HepG2 (cell line): ENCODE measurements at regions not wholly inside any gene's neighbourhood (a gene's known extent, or its start where the extent isn't known, plus 50 kb on each side); places are given as distances from the start of the nearest gene placed in this dataset.
"Not testable (repeated sequence)": the region's sequence is repeated elsewhere in the genome, so short reads cannot be mapped to it uniquely, and the experiment has no call there.

Source experiments
- ATAC-seq: fragments of 200-7000 bp; cut with Tn5 transposase; 3 replicates; pipeline ENCODE4 v1.9.1; 2020; ENCODE audit warnings: mild to moderate bottlenecking, moderate library complexity
- BruUV-seq: library from RNA; stranded (reverse); fragments of 400-500 nt; replicated peaks from 2 replicates; lab custom pipeline; 2021; lab: Mats Ljungman, UMichigan
- CTCF ChIA-PET: fragments of 300-600 bp; formaldehyde crosslinking; extraction: SDS; loops from one replicate; lab custom pipeline; 2021; ENCODE audit warnings: low total read pairs, inconsistent platforms, low intra/inter-chr PET ratio; lab: Yijun Ruan, JAX
- POLR2A ChIA-PET: fragments of 350-600 bp; sonication (Branson Sonifier 250); formaldehyde crosslinking; loops from one replicate; lab custom pipeline; 2020; ENCODE audit warnings: antibody characterized with exemption, inconsistent platforms; lab: Yijun Ruan, JAX
- DNase-seq: peaks from one replicate; pipeline ENCODE4 v3.0.0-alpha.2; 2015; ENCODE audit warnings: low spot score
- FAIRE-seq: peaks from 3 replicates; lab custom pipeline; 2011; peaks lifted over from hg19 to GRCh38; lab: Jason Lieb, UNC
- H2AFZ ChIP-seq: one replicate; pipeline ENCODE4 v1.6.1; 2011; ENCODE audit warnings: low read length, inconsistent platforms
- H3K27ac ChIP-seq: fragments of 300-600 bp; 3 replicates; pipeline ENCODE4 v1.8.0; 2011; ENCODE audit warnings: mixed run types, mild to moderate bottlenecking, mixed read lengths, low read length, inconsistent platforms; ENCODE audit not compliant: insufficient read depth; ENCODE audit errors: extremely low read length
- H3K27me3 ChIP-seq, 2 experiments: fragments of 200-600 bp in 1 of 2; 2 replicates in 1 of 2; 3 replicates in 1 of 2; pipeline versions ENCODE4 v1.6.0 to v1.8.0; 2011; ENCODE audit warnings: low read length in 2 of 2, mild to moderate bottlenecking in 2 of 2, moderate library complexity in 2 of 2, inconsistent platforms in 1 of 2; ENCODE audit not compliant: insufficient read depth in 2 of 2, control insufficient read depth in 1 of 2
- H3K36me3 ChIP-seq, 2 experiments: fragments of 200-600 bp in 1 of 2; replicated peaks in 1 of 2; 2 replicates in 1 of 2; 3 replicates in 1 of 2; pipeline versions ENCODE4 v1.5.1 to v1.8.0; 2011; ENCODE audit warnings: low read length in 2 of 2, inconsistent platforms in 1 of 2; ENCODE audit not compliant: insufficient read depth in 2 of 2, control insufficient read depth in 1 of 2
- H3K4me1 ChIP-seq: 2 replicates; pipeline ENCODE4 v1.5.1; 2012; ENCODE audit warnings: low read length, inconsistent platforms; ENCODE audit not compliant: insufficient read depth
- H3K4me2 ChIP-seq: 2 replicates; pipeline ENCODE4 v1.6.0; 2011; ENCODE audit warnings: low read depth, low read length, inconsistent platforms
- H3K4me3 ChIP-seq, 3 experiments: fragments of 200-600 bp in 1 of 3; sonication (generic), shearing (Covaris generic) in 1 of 3; replicated peaks in 1 of 3; 2 replicates each; pipeline ENCODE4 v1.5.1; 2011 to 2016; ENCODE audit warnings: low read length in 3 of 3, inconsistent platforms in 2 of 3, low read depth in 2 of 3, mild to moderate bottlenecking in 2 of 3, control low read depth in 1 of 3, mixed read lengths in 1 of 3; ENCODE audit not compliant: insufficient read depth in 1 of 3
- H3K79me2 ChIP-seq: one replicate; pipeline ENCODE4 v1.6.1; 2011; ENCODE audit warnings: low read length, inconsistent platforms; ENCODE audit not compliant: insufficient read depth
- H3K9ac ChIP-seq: 2 replicates; pipeline ENCODE4 v1.6.0; 2011; ENCODE audit warnings: mild to moderate bottlenecking, low read depth, low read length, inconsistent platforms; ENCODE audit not compliant: insufficient read depth
- H3K9me3 ChIP-seq: 2 replicates; pipeline ENCODE4 v1.5.1; 2012; ENCODE audit warnings: mild to moderate bottlenecking, low read length
- H4K20me1 ChIP-seq: 2 replicates; pipeline ENCODE4 v1.6.0; 2011; ENCODE audit warnings: inconsistent platforms, mild to moderate bottlenecking, low read length, moderate library complexity; ENCODE audit not compliant: insufficient read depth
- CBX5 ChIP-seq: sonication (generic); formaldehyde crosslinking; IDR thresholded peaks from 2 replicates; pipeline ENCODE4 v1.4.0; 2020; ENCODE audit warnings: missing genetic modification reagents, borderline replicate concordance
- ISL2 ChIP-seq: sonication (generic); formaldehyde crosslinking; IDR thresholded peaks from 2 replicates; pipeline ENCODE4 v1.5.0; 2020; ENCODE audit warnings: missing genetic modification reagents
- JUND ChIP-seq: sonication (generic); formaldehyde crosslinking; IDR thresholded peaks from 2 replicates; pipeline ENCODE4 v1.8.0; 2022; ENCODE audit warnings: mild to moderate bottlenecking, missing genetic modification reagents
- NCOA1 ChIP-seq: sonication (generic); formaldehyde crosslinking; IDR thresholded peaks from 2 replicates; pipeline ENCODE4 v1.9.0; 2021; ENCODE audit warnings: missing genetic modification reagents
- TBL1XR1 ChIP-seq: fragments of 150-350 bp; IDR thresholded peaks from 2 replicates; pipeline ENCODE4 v1.6.1; 2014; ENCODE audit warnings: borderline replicate concordance, low read length; ENCODE audit not compliant: partially characterized antibody
- ZFAT ChIP-seq: sonication (generic); formaldehyde crosslinking; conservative IDR thresholded peaks from 2 replicates; pipeline ENCODE4 v1.8.1; 2023; ENCODE audit warnings: missing genetic modification reagents, inconsistent platforms
- ZFP82 ChIP-seq: sonication (generic); formaldehyde crosslinking; IDR thresholded peaks from 2 replicates; pipeline ENCODE4 v1.5.1; 2020; ENCODE audit warnings: mild to moderate bottlenecking, missing genetic modification reagents, borderline replicate concordance
- ZFY ChIP-seq: sonication (generic); formaldehyde crosslinking; IDR thresholded peaks from 2 replicates; pipeline ENCODE4 v1.4.0; 2020; ENCODE audit warnings: missing genetic modification reagents
- in situ Hi-C: cut with HindIII; loops from 2 replicates; pipeline ENCODE4 v1.10.0; 2017; ENCODE audit warnings: low pct_unique_long_range_greater_than_20kb; ENCODE audit not compliant: extremely low pct_ligation_motif_present
- intact Hi-C: fragments of 100-400 bp; cut with micrococcal nuclease; formaldehyde crosslinking; loops from one replicate; pipeline ENCODE4 v1.10.0; 2022; ENCODE audit not compliant: unreplicated experiment
- TF ChIP-seq, protein P1 (sequence below): sonication (generic); formaldehyde crosslinking; IDR thresholded peaks from 2 replicates; pipeline ENCODE4 v1.4.0; 2020; ENCODE audit warnings: missing genetic modification reagents
- TF ChIP-seq, protein P2 (sequence below): sonication (generic); formaldehyde crosslinking; IDR thresholded peaks from 2 replicates; pipeline ENCODE4 v1.4.0; 2020; ENCODE audit warnings: missing genetic modification reagents
- TF ChIP-seq, protein P3 (sequence below): sonication (generic); formaldehyde crosslinking; IDR thresholded peaks from 2 replicates; pipeline ENCODE4 v1.5.1; 2020; ENCODE audit warnings: mild to moderate bottlenecking, missing genetic modification reagents, borderline replicate concordance

DNA sequence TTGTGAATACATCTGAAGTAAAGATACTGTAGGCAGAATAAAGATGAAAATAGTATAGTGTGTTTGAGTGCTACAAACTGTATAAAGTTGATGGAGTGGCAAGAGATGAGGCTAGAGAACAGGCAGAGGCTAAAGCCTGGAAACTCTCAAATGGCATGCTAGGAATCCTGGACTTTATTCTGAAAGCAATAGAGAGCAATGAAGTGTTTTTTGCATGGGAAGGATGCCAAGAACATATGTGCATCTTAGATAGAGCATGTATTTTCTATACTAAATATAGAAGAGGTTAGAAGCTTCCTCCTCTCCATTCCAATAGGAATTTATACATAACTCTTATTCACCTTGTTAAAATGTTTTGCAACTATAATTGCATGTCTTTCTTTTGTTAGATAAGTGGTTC lies 86.3 kb upstream of the TMTC2 start (continued):
- TF ChIP-seq, protein P1, sequence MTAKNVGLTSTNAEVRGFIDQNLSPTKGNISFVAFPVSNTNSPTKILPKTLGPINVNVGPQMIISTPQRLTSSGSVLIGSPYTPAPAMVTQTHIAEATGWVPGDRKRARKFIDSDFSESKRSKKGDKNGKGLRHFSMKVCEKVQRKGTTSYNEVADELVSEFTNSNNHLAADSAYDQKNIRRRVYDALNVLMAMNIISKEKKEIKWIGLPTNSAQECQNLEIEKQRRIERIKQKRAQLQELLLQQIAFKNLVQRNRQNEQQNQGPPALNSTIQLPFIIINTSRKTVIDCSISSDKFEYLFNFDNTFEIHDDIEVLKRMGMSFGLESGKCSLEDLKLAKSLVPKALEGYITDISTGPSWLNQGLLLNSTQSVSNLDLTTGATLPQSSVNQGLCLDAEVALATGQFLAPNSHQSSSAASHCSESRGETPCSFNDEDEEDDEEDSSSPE (CRISPR knock-in tag) = no peak
- TF ChIP-seq ZFP82 (no peak), ISL2 (no peak), ZFAT (CRISPR knock-in tag) (no peak), CBX5 (no peak), TBL1XR1 (no peak), NCOA1 (CRISPR knock-in tag) (no peak), JUND (no peak), ZFY (CRISPR knock-in tag) (no peak)
- TF ChIP-seq, protein P2, sequence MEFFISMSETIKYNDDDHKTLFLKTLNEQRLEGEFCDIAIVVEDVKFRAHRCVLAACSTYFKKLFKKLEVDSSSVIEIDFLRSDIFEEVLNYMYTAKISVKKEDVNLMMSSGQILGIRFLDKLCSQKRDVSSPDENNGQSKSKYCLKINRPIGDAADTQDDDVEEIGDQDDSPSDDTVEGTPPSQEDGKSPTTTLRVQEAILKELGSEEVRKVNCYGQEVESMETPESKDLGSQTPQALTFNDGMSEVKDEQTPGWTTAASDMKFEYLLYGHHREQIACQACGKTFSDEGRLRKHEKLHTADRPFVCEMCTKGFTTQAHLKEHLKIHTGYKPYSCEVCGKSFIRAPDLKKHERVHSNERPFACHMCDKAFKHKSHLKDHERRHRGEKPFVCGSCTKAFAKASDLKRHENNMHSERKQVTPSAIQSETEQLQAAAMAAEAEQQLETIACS = no peak
- TF ChIP-seq, protein P3, sequence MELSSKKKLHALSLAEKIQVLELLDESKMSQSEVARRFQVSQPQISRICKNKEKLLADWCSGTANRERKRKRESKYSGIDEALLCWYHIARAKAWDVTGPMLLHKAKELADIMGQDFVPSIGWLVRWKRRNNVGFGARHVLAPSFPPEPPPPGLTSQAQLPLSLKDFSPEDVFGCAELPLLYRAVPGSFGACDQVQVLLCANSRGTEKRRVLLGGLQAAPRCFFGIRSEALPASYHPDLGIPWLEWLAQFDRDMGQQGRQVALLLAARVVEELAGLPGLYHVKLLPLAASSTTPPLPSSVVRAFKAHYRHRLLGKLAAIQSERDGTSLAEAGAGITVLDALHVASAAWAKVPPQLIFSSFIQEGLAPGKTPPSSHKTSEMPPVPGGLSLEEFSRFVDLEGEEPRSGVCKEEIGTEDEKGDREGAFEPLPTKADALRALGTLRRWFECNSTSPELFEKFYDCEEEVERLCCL (CRISPR knock-in tag) = no peak

DNA sequence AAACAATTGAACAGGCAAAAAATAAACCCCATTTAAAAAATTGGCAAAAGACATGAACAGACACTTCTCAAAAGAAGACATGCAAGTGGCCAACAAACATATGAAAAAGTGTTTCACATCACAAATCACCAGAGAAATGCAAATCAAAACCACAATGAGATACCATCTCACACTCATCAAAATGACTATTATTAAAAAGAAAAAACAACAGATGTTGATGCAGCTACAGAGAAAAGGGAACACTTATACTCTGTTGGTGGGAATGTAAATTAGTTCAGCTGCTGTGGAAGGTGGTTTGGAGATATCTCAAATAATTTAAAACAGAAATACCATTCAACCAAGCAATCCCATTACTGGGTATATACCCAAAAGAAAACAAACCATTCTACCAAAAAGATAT lies 83.1 kb upstream of the TMTC2 start:
- H3K27ac ChIP-seq, in situ Hi-C loops, ATAC-seq, FAIRE-seq, H2AFZ ChIP-seq, H3K4me3 ChIP-seq, H3K79me2 ChIP-seq, H3K4me2 ChIP-seq, H3K4me1 ChIP-seq, POLR2A ChIA-PET, H3K27me3 ChIP-seq, H3K9ac ChIP-seq, DNase-seq, CTCF ChIA-PET, H3K9me3 ChIP-seq, H4K20me1 ChIP-seq, intact Hi-C loops, BruUV-seq, H3K36me3 ChIP-seq: not testable (repeated sequence)
